ENCODE measurements at regions not wholly inside any gene's neighbourhood (a gene's known extent, or its start where the extent isn't known, plus 50 kb on each side); places are given as distances from the start of the nearest gene placed in this dataset.
"Not testable (repeated sequence)": the region's sequence is repeated elsewhere in the genome, so short reads cannot be mapped to it uniquely, and the experiment has no call there.

DNA sequence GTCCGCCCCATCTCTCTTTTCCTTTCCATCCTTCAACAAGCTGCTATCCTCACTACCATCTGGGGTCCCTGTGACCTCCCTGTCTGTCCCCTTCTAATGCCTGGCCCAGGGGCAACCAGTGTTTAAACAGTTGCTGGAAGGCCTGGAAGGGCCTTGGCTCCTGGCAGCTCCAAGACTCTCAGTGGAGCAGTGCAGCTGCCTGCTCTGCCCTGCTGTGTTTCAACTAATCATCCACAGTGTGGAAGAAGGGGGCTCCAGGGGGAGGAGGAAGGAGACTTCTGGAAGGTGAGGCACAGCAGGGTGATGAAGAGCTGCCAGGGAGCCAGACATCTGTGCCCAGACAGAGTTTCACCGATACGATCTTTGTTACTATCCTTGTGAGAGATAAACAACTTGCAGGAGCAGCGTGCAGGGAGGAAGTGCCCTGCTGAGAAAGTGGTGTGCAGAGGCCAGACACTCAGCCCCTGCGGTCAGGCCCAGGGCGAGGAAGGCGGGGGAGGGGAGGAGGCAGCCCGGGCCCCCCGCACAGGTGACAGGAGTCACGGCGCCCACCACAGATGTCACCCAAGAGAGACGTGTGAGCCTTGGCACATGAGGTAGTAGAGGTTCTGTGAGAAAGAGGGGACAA lies 1061.8 kb downstream of the BCL11B start:
- intact Hi-C loops (cut with micrococcal nuclease), result no loop called here
- ATAC-seq (no peak), DNase-seq (no peak)

DNA sequence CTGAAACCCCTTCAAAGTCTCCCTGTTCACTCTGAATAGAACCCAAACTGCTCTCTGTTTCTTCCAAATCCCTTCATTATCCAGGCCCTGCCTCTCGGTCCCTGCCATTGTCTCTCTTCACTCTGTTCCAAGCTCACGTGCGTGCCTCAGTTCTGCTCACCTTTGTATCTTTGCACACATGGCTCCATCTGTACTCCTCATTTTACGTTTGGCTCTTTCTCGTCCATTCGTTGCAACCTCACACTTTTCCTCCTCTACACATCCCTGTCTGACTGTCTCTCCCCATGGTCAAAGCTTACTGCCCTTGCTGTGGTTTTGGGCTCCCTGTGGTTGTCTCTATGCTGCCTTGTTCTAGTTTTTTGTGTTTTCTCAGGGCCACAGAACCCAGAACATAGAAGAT lies 1054.5 kb downstream of the BCL11B start:
- ATAC-seq (no peak), DNase-seq (no peak)
- intact Hi-C loops (cut with micrococcal nuclease), result no loop called here

DNA sequence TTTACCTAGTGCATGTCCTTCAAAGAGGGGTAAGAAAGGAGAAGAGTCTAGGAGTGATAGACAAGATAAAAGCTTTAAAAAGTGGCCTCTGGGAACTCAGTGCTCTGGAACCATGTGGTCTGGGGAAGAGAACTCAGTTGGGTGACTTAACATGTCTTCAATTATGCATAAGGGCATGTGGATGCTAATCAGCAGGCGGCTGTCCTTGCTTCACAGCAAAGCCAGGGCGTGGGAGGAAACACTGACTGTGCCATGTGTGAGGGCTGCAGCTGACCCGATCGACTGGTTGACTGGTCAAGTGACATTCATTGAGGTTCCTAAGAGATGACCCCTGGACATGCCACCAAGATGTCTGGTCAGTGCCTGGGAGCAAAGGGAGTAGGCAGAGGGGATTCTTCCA lies 1053.8 kb downstream of the BCL11B start:
- intact Hi-C loops (cut with micrococcal nuclease), result no loop called here
- ATAC-seq, result no peak
- no peak for DNase-seq

DNA sequence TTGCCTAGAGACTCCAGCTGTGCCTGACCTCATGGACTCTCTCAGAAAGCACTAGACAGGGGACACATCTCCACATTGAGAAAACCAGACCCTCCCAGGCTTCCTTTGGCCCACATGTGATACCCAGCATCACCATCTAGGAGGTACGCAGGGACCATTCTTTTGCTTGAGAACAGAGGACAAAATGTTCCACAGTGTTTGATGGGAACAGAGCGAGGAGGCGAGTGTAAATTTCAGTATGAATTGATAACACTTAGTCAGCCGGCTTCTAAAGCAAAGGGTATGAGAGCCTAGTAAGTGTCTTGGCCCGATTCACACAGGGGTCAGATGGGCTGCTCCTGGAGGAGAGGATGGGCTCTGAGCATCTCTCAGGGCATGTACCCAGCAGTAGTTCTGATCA lies 1052.4 kb downstream of the BCL11B start:
- no peak for DNase-seq
- no peak for ATAC-seq
- intact Hi-C loops (cut with micrococcal nuclease), result no loop called here

DNA sequence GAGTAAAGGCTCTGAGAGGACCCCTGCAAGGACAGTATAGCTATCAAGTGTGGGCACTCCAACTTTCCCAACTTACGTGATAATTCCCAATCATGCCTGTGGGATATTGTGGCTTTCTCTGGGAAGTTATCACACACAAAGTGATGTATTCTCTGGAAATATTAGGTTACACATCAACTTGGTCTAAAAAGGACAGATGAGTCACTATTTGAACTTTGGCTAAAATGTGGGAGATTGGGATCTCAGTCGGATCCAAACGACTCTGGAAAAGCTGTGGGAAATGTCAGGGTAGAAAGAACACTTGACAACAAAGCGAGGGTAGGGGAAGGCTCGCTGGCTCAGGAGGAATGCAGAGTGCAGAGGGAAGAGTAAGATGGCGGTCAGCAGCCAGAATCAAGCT lies 1048.9 kb downstream of the BCL11B start:
- ATAC-seq (no peak), DNase-seq (no peak)
- intact Hi-C loops (cut with micrococcal nuclease), result no loop called here

DNA sequence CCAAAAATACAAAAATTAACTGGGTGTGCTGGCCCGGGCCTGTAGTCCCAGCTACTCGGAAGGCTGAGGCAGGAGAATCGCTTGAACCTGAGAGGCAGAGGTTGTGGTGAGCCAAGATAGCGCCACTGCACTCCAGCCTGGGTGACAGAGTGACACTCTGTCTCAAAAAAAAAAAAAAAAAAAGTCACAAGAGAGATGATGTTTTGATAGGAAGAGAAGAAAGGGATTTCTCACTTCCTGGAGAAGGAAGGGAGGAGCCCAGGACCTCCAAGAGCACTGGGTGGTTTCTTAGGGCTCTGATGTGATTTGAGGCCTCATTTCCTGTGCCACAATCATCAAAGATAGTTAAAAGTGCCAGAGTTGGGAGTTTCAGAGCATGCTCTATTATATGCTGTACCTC lies 1048.3 kb downstream of the BCL11B start:
- ATAC-seq; DNase-seq; intact Hi-C loops (cut with micrococcal nuclease): not testable (repeated sequence)

DNA sequence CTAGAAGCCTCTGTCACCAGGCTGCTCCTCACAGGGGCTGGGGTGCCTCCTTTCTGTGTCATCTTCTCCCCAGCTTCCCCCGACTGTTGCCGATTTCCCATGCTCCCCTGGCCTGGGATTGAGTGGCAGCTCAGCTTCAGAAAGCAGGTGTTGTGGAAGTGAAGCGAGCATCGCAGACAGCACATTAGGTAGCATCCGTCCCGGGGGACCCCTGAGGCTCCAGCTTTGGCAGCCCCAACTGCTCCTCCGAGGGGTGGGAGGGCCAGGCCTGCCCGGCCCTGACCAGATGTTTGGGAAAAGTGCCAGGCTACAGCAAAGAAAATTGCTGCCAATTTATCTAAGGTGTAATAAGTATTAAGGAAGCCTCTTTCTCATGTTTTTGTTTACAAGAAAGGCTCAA lies 1045.6 kb downstream of the BCL11B start:
- ATAC-seq (no peak), DNase-seq (no peak)
- intact Hi-C loops (cut with micrococcal nuclease), result no loop called here

DNA sequence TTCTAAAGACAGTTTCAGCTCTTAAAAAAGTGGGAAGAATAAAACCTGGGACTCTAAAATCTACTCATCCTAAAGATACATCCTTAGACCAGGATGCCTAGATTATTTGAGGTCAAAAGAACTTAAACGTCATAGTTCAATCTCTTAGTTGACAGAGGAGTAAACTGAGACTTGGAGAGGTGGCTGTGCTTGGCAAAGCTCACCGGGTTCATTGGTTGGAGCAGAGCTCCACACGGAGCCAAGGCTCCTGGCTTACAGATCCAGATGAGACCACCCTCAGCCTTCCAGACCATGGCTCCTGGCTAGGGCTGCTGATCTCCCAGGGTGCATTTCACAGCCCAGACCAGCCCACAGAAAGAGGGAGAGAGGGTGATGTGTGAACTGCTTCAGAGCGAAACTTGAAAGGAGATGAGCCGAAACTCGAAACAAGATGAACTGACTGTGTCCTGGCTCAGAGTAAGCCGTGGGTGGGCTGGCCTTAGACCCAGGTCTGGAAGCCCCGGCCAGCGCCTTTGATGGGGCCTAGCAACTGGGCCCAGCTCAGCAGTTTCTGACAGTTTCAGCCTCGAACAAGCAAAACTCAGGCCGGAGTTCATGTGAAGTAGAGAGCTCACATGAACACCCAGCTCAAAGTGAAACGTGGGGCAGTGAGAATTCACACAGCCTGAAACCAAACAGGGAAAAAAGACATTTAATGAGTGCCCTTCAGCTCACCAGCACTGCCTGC lies 1044.8 kb downstream of the BCL11B start:
- intact Hi-C loops (cut with micrococcal nuclease), result no loop called here
- ATAC-seq (no peak), DNase-seq (no peak)

DNA sequence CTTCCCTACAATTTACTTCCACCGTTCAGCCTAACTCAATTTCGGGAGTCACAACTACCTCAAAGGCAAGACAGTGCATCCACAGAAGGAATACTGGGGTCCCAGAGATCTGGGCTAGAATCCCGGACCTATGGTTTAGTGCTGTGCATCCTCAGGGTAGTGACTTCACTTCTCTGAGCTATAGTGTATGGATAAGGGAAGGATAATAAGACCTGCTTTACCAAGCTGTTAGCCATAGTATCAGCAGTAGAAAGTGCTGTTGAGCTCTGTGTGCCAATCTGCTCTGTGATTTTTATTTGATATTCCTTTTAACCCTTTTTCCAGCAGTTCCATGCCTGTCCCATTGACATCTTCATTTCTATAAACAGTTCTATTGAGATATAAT lies 1044.3 kb downstream of the BCL11B start:
- intact Hi-C loops (cut with micrococcal nuclease), result no loop called here
- DNase-seq (no peak), ATAC-seq (no peak)

DNA sequence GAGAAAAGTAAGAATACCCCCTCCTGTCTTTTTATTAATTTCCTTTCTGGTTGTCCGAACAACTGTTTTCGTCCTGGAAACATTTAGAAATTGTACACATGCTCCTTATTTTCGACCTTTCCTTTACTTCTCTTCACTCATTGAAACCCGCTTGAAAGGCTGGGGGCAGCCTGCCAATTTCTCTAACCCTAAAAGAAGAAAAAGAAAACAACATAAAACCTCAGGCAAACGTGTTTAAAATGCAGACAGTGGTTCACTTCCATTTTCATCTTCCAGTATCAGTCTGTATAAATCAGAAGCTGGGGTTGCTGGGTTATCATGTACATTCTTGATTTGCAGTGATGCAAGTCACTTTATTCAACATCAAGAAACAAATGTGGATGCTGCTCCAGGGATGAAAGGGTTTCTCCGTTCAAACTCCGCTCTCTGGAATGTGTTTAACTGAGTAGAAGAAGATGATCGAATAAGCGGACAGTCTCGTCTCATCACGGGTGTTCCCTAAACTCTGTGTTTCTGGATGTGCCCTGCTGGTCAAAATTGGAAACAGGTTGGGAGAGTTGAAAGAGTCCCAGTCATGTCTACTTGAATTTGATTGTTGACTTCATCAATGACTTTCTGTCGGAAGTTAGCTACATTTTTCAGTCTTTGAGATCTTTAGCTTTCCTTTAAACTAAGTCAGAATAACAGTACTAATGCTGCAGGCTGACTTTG lies 1042.2 kb downstream of the BCL11B start:
- no peak for ATAC-seq
- no peak for DNase-seq
- intact Hi-C loops (cut with micrococcal nuclease), result no loop called here

DNA sequence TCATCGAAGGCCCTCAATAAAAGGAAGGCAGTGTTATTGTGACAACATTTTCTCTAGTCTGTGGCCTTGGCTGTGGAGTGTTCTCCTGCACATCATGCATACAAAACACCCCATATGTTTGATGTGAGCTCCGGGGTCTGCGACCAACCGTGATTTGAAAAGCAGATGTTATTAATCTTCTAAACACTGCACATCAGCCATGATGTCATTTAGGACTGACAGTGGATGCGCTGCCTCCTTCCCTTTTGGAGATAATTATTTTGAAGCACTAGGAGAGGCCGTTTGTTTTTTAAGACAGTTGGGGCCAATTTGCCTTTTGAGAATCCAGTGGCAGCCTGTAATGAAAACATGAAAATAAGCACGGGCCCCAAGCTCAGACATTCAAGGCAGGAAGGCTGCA lies 1041.6 kb downstream of the BCL11B start:
- intact Hi-C loops (cut with micrococcal nuclease), result no loop called here
- no peak for ATAC-seq
- no peak for DNase-seq

DNA sequence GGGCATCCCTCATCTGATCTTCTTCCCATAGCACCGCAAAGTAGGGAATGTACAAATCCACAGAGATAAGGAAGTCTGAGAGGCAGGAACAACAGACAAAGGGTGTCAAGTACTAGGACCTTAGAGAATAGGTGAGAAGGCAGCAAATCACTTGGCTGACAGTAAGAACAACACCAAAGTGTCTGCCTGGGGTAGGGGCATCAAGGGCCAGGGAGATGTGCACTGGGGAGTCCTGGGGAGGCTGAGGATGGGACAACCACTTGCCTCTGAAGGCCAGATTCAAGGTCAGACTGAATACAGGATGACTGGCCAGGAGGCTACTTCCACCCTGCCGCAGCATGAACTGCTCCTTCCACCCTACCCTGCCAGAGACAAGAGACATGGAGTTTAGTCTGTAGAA lies 1040.8 kb downstream of the BCL11B start:
- no peak for ATAC-seq
- intact Hi-C loops (cut with micrococcal nuclease), result no loop called here

DNA sequence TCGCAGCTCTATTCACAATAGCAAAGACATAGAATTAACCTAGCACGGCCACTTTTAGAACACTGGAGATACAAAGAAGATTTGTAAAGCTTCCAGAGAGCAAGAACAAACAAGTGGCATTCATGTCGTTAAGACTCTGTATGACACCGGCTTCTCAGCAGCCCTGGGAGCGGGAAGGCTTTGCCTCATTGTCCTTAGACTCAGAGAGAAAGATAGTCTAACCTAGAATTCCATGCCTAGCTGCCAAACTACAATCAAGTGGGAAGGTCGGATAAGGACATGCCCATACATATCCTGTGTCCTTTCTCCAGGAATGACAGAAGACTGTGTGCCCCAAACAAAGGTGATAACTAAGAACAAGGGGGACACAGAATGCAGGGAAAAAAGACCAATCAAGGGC lies 1038.3 kb downstream of the BCL11B start:
- intact Hi-C loops (cut with micrococcal nuclease), result no loop called here
- ATAC-seq, result no peak
- no peak for DNase-seq

More for the DNA sequence above, 1040.8 kb downstream of the BCL11B start:
- DNase-seq, result no peak

DNA sequence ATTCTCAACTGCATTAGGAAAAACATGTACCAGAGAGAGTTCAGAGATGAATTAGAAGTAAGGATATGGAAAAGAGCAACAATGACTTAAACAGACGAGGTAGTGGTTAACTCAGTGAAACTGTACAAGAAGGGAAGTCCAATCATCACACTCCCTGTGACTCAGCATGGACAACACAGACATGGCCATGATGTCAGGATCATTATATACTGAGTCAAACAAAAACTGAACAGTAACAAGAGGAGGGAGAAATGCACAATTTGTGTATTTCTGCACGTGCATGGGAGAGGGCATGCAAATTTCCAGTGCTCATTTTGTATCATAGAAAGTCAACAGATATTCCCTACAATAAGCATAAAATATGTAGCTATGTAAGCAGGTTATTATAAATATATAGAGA lies 1037.8 kb downstream of the BCL11B start:
- intact Hi-C loops (cut with micrococcal nuclease), result no loop called here
- DNase-seq, result no peak
- ATAC-seq, result no peak

DNA sequence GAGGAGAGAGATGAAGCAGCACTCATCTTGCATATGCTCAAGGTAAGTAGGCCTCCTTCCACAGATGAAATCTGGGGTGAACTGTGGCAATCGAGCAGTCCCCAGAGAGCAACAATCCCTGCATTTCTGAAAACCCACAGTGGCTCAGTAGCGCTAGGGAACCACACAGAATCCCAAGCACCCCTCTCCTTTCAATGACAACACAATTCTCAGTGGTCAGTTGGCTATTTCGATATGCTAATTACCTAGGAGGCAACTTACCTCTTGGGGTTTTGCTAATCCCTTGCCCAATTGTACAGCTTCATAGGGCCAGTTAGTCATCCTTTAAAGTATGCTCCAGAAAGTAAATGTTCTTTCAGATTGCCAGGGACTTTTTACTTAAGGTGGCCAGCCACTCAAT lies 1035.7 kb downstream of the BCL11B start:
- intact Hi-C loops (cut with micrococcal nuclease), result no loop called here
- no peak for DNase-seq
- no peak for ATAC-seq

DNA sequence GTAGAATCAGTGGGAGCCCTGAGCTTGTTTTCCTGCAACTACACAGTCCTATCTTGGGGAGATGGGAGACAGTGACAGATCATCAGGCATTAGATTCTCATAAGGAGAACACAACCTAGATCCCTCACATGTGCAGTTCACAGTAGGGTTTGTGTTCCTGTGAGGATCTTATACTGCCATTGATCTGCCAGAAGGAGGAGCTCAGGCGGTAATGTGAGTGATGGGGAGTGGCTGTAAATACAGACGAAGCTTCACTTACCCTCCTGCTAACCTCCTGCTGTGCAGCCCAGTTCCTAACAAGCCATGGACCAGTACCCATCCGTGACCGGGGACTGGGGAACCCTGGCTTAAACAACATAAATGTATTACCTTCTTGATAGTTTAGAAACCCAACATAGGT lies 1034.1 kb downstream of the BCL11B start:
- intact Hi-C loops (cut with micrococcal nuclease), result no loop called here
- DNase-seq (no peak), ATAC-seq (no peak)

DNA sequence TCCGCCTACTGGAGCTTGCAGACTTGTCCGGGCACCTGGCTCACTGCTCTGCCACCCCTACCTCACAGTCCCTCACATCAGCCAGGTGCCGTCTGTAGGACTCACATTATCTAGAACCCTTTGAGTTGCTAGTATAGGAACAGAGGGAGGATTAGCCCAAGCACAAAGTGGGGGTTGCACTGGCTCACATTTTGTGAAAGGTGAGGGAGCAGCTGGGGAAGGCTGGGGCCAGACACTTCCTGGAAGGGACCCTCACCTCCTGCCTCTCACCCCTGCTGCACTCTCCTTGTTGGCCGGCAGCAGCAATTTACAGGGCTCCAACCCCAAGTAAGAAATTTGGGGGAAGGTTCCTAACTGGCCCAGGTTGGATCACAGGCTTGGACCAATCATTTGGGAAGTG lies 1031.6 kb downstream of the BCL11B start:
- intact Hi-C loops (cut with micrococcal nuclease), result no loop called here
- no peak for DNase-seq
- ATAC-seq, result no peak

DNA sequence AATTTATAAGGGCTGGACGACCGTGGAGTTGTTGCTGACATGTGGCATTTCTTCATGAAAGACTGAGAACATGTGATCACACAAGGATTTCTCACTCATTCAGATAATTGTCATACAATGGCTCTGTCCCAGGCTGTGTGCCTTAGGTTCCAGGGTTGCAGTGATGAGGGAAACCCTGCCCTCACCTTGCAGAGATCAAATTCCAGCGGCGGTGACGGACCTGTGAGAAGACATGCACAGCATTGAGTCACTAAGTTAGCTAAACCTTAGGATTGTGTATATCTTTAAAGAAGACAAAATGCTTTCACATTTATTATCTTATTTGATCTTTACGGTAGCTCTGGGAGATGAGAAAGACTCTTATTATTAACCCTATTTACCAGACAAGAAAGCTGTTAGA lies 1029.1 kb downstream of the BCL11B start:
- DNase-seq (no peak), ATAC-seq (no peak)
- intact Hi-C loops (cut with micrococcal nuclease), result no loop called here

DNA sequence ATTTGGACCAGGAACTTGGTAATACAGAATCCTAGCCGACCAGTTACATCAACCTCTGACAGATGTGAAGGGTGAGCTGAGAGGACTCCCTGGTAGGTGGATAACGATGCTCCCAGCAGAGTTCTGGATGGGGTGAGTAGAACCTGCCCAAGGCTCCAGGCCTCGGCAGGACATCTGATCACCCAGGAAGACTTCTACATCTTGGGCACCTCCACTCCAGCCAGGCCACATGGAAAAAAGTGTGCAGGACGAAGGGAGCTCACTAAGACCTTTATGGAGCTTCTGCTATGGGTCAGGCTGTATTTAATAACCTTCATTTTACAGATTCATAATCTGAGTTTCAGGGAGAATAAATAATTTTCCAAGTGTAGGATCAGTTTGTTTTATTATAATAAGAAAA lies 1028.7 kb downstream of the BCL11B start:
- ATAC-seq (no peak), DNase-seq (no peak)
- intact Hi-C loops (cut with micrococcal nuclease), result no loop called here

DNA sequence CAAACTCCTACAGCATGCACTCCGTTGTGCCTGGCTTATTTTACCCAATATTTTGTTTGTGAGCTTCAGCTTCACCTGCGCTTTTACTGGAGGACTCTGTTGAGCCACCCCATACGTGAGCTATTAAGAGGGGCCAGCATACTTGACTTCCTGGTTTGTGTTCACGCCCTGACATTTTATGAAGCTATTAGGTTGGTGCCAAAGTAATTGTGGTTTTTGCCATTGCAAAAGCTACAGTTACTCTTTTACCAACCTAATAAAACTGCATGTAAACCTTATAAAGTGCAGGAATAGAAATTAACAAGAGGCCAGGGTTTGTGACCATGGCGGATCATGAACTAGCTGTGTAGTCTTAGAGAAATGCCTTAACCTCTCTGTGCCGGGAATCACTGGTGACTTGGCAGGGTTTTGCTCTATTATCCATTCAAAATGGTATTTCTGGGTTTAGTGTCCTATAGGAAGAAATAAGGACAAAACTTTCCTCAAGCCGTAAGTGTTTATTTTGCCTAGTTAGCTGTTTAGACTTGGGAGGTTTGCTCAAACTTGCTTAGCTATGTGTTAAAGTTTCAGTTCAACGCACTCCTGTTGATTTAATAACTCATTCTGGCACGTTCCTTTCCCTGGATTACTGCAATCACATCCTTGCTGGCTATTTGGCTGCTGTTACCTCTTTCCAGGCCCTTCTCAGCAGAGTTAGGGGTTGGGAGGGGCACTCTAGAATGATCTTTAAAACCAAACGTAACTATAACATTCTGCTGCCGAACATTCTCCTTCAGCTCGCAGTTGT lies 1027.6 kb downstream of the BCL11B start:
- intact Hi-C loops (cut with micrococcal nuclease), result no loop called here
- ATAC-seq (no peak), DNase-seq (no peak)

Data from left ventricle myocardium superior (tissue), 1 donor.